ENCODE measurements at regions not wholly inside any gene's neighbourhood (a gene's known extent, or its start where the extent isn't known, plus 50 kb on each side); places are given as distances from the start of the nearest gene placed in this dataset.

DNA sequence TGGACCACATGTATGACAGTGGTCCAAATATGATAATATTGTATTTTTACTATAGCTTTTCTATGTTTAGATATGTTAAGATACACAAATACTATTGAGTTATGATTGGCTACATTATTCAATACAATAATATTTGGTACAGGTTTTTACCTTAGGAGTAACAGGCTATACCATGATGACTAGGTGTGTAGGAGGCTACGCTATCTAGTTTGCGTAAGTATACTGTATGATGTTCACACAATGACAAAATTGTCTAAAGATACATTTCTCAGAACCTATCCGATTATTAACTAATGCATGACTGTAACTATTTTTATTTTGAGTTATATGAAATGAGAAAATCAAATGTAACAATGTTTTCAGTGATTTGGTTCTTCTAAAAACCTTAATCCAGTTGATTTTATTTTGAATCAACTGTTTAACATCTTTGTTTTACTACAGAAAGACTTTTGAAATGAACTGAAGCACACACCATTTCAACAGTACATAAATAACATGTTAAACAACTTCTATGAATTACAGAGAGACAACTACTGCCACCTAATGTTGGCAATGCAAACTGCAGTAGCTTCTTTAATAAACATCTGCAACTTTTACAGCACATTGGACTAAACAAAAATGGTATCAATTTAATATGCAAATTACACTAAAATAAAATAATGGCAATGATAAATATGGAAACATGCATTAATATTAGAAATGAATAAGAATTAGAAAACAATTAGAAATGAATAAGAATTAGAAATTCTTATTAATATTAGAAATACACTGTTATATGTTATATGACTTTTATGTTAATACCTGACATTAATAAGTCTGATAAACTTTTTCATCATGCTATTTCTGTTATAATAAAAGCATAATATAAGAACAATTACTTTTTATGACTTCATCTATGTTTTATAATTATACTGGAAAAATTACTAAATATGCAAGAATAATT is 255.7 kb downstream of the MBNL1 start:
- TF ChIP-seq, protein P1, sequence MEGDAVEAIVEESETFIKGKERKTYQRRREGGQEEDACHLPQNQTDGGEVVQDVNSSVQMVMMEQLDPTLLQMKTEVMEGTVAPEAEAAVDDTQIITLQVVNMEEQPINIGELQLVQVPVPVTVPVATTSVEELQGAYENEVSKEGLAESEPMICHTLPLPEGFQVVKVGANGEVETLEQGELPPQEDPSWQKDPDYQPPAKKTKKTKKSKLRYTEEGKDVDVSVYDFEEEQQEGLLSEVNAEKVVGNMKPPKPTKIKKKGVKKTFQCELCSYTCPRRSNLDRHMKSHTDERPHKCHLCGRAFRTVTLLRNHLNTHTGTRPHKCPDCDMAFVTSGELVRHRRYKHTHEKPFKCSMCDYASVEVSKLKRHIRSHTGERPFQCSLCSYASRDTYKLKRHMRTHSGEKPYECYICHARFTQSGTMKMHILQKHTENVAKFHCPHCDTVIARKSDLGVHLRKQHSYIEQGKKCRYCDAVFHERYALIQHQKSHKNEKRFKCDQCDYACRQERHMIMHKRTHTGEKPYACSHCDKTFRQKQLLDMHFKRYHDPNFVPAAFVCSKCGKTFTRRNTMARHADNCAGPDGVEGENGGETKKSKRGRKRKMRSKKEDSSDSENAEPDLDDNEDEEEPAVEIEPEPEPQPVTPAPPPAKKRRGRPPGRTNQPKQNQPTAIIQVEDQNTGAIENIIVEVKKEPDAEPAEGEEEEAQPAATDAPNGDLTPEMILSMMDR (IDR thresholded peaks at IDR 0.05) = peak; percentile 64 to 90 (median 86)
- TF ChIP-seq POLR2A (IDR thresholded peaks at IDR 0.05) = no peak

Measured in esophagus squamous epithelium (tissue), 4 donors.